PC-9 (cell line): ENCODE measurements at regions not wholly inside any gene's neighbourhood (a gene's known extent, or its start where the extent isn't known, plus 50 kb on each side); places are given as distances from the start of the nearest gene placed in this dataset.

ENCODE experiments used
- CTCF ChIP-seq: fragments of 200-600 bp; sonication (generic); conservative IDR thresholded peaks from 2 replicates; pipeline ENCODE4 v1.6.1; 2017; ENCODE audit warnings: mixed run types, antibody characterized with exemption, mild to moderate bottlenecking, moderate library complexity
- EZH2 ChIP-seq: fragments of 200-600 bp; sonication (generic); IDR thresholded peaks from 2 replicates; pipeline ENCODE4 v1.8.0; 2017; ENCODE audit warnings: antibody characterized with exemption, low read depth

- TF ChIP-seq CTCF = no peak
- TF ChIP-seq EZH2 = no peak
Measured at GRCh38 chr18:34650121-34650545, 60.0 kb upstream of the DTNA start.
